ENCODE measurements at regions not wholly inside any gene's neighbourhood (a gene's known extent, or its start where the extent isn't known, plus 50 kb on each side); places are given as distances from the start of the nearest gene placed in this dataset.

DNA sequence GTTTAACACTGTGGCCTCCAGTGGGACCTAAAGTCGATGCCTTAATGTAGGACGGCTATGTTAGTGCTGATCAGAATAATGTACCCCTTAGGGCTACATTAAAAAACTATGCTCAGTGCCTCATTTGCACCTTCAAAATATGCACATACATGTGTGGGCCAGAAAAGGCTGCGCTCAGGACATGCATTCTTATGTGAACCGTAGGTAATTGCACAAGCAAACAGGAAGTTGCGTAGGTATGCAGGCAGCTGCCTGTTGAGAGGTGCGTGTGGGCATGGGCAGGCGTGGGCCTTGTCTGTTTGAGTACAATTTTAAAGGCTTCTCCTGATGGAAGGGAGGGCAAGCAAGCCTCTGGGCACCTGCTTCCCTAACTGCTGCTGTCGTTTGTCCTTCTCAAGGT is 116.2 kb upstream of the JAG1 start:
- DNase-seq (ENCODE audit: low read depth) = no peak
- TF ChIP-seq, protein P1, sequence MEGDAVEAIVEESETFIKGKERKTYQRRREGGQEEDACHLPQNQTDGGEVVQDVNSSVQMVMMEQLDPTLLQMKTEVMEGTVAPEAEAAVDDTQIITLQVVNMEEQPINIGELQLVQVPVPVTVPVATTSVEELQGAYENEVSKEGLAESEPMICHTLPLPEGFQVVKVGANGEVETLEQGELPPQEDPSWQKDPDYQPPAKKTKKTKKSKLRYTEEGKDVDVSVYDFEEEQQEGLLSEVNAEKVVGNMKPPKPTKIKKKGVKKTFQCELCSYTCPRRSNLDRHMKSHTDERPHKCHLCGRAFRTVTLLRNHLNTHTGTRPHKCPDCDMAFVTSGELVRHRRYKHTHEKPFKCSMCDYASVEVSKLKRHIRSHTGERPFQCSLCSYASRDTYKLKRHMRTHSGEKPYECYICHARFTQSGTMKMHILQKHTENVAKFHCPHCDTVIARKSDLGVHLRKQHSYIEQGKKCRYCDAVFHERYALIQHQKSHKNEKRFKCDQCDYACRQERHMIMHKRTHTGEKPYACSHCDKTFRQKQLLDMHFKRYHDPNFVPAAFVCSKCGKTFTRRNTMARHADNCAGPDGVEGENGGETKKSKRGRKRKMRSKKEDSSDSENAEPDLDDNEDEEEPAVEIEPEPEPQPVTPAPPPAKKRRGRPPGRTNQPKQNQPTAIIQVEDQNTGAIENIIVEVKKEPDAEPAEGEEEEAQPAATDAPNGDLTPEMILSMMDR (conservative IDR thresholded peaks at IDR 0.05; ENCODE audit: low read depth, low read length) = no peak
- H3K4me3 ChIP-seq (ENCODE audit: low read length) = no peak overlapping the region

DNA sequence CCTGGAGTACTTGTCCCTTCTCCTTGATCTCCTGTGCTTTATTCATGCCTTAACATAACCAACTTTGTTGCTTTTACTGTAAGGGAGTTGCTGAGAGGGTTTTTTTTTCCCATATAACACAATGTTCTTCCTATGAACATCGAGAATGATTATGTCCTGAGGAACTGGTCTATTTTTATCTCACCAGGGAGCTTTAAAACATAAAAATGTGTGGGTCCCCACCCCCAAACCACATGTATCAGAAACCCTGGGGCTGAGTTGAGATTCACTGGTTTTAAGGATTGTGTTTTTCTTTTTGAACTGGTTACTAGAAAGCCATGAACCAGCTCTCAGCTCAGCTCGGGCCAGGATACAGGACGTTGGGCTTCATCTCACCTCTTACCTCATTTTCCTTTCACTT is 118.5 kb upstream of the JAG1 start:
- H3K4me3 ChIP-seq (ENCODE audit: low read length) = no peak overlapping the region
- DNase-seq (ENCODE audit: low read depth) = no peak
- TF ChIP-seq, protein P1 (conservative IDR thresholded peaks at IDR 0.05; ENCODE audit: low read depth, low read length) = no peak

DNA sequence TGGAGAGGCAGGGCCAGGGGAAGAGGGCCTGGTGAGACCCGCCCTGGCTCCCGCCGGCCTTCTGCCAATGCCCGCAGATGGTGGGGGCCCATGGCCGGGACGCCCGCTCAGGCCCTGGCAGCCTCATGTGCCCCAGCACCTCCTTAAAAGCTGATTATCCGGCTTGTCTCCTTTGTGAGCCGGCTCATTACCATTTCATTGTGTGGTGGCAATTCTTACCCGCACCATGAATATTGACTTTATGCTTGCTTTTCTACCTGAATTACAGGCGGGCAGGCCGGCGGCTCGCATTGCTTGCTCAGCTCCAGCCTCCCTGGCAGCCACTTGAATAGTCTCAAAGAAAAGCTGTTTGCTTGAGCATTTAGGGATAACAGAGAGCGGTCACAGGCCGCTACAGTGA is 120.0 kb upstream of the JAG1 start:
- no peak overlapping the region for H3K4me3 ChIP-seq (ENCODE audit: low read length)
- no peak for DNase-seq (ENCODE audit: low read depth)
- TF ChIP-seq, protein P1 (conservative IDR thresholded peaks at IDR 0.05; ENCODE audit: low read depth, low read length) = no peak

DNA sequence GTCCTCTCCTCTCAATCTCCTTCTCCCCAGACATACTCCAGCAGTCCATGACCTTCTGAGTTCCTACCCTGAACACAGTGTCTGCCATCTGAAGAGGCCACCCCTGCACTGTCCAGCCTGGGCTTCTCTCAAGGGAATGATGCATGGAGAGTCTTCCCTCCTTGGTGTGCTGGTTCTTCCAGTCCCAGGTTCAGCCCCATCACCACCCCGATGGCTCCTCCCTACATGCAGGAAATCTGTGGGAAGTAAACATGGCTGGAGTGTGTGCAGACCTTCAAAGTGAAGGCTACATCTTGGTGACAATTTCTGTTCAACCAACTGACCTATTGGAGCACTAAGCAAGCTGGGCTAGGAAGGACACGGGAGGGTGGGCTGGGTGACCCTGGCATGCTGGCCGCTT is 121.0 kb upstream of the JAG1 start:
- no peak overlapping the region for H3K4me3 ChIP-seq (ENCODE audit: low read length)
- DNase-seq (ENCODE audit: low read depth) = no peak
- TF ChIP-seq, protein P1 (conservative IDR thresholded peaks at IDR 0.05; ENCODE audit: low read depth, low read length) = no peak

DNA sequence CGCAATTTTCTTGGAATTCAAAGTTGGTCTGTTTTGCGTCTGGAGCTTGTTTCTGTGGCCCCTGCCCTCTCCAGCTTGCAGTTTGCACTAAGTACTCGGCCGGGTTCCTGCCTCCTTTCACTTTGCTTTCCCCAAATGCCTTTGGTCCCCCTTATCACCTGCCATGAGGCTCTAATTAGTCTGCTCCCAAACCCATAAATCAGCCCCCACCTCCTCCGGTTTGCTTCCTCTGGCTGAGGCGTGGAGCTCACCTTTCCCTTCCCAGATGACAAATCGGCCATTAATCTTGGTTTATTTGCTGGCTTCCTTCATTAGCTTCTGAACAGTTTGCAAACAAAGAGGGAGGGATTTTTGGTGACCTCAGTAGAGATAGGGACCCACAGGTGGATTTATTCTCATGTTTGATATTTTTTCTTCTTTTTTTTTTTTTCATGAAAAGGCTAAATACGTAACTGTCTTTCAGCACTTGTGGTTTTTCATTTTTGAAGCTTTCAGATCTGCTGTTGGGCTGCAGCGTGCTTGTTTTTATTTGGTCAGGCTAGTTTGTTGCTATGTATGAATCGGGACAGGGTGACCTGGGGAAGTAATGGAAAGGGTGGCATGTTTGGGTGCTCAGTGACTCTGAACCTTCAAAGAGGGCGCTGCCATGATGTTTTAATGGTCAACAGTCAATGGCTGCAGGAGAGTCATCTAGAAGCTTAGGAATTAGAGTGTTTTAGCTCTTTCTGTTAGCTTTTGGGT is 121.7 kb upstream of the JAG1 start:
- TF ChIP-seq, protein P1 (conservative IDR thresholded peaks at IDR 0.05; ENCODE audit: low read depth, low read length) = no peak
- no peak overlapping the region for H3K4me3 ChIP-seq (ENCODE audit: low read length)
- DNase-seq (ENCODE audit: low read depth) = no peak

DNA sequence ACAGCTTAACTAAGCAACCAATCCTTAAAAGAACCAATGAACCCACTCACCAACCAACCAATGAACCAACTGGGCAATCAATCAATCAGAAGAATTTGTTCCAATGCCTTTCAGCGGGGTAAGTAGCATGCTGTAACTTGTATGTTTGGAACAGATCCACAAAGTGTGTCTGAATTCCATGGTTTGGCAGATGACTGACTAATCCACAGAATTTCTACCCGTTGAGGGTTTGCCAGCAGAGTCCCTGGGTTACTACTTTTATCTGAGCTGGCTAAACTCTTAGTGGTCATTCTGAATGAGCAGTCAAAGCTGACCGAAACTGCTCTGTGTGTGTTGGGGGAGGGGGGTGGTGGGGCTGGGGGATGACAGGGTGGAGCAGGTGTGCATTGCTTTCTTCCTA is 125.0 kb upstream of the JAG1 start:
- TF ChIP-seq, protein P1 (conservative IDR thresholded peaks at IDR 0.05; ENCODE audit: low read depth, low read length) = no peak
- no peak overlapping the region for H3K4me3 ChIP-seq (ENCODE audit: low read length)
- peak; percentile 73 for DNase-seq (ENCODE audit: low read depth)

DNA sequence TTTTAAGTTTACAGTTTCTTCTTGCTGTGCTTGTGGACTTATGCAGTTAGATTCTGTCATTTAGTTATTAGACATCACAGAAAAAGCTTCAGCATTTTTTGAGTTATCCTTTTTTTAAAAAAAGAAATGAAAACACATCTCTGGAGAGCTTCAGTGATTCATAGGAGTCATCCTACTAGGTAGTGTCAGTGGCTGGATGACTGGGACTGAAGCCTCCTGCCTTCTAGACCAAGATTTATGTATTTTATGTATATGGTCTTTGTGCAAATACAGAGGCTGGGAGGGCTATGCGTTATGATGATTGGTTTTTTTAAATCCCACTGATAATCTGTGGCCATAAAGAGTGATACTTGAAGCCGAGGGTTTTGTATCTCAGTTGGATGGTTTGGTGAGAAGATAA is 125.9 kb upstream of the JAG1 start:
- TF ChIP-seq, protein P1 (conservative IDR thresholded peaks at IDR 0.05; ENCODE audit: low read depth, low read length) = no peak
- no peak overlapping the region for H3K4me3 ChIP-seq (ENCODE audit: low read length)
- no peak for DNase-seq (ENCODE audit: low read depth)
